ENCODE measurements at regions not wholly inside any gene's neighbourhood (a gene's known extent, or its start where the extent isn't known, plus 50 kb on each side); places are given as distances from the start of the nearest gene placed in this dataset.

GRCh38 chr16:66103211-66103610 is 263.3 kb upstream of the CDH5 start:
- no peaks in the 10 kb centered on the region for H3K9me3 ChIP-seq
- TF ChIP-seq POLR2A (IDR thresholded peaks at IDR 0.05): no peak
- TF ChIP-seq, protein P1, sequence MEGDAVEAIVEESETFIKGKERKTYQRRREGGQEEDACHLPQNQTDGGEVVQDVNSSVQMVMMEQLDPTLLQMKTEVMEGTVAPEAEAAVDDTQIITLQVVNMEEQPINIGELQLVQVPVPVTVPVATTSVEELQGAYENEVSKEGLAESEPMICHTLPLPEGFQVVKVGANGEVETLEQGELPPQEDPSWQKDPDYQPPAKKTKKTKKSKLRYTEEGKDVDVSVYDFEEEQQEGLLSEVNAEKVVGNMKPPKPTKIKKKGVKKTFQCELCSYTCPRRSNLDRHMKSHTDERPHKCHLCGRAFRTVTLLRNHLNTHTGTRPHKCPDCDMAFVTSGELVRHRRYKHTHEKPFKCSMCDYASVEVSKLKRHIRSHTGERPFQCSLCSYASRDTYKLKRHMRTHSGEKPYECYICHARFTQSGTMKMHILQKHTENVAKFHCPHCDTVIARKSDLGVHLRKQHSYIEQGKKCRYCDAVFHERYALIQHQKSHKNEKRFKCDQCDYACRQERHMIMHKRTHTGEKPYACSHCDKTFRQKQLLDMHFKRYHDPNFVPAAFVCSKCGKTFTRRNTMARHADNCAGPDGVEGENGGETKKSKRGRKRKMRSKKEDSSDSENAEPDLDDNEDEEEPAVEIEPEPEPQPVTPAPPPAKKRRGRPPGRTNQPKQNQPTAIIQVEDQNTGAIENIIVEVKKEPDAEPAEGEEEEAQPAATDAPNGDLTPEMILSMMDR (IDR thresholded peaks at IDR 0.05): no peak
- H3K36me3 ChIP-seq: no peaks in the 10 kb centered on the region
- intact Hi-C loops (cut with DNase I; ENCODE audit: low total_unique reads): no loop called here
- no peaks in the 10 kb centered on the region for H3K27me3 ChIP-seq
- H3K4me1 ChIP-seq: no peaks in the 10 kb centered on the region
- H3K27ac ChIP-seq: no peak overlapping the region
- DNase-seq: no peak
- no peak overlapping the region for H3K4me3 ChIP-seq

DNA sequence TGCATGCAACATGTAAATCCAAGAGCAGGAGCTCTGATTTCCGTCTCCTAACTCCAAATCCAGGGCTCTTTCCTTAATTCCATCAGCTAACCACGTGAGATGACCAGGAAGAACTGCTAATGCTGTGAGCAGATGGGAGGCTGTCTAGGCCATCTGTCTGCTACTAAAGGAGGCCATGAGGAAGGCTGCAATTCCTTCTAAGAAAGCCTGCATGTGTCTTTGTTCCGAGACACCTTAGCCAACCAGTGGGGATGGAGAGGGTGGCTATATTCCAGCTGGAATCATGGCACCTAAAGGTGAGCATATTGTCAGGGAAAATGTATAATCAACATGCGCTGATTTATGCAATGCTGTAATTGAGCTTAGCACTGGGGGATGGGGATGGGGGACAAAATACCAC is 267.2 kb upstream of the CDH5 start:
- DNase-seq: no peak
- Histone ChIP-seq H3K4me3 (no peak overlapping the region), H3K4me1 (no peaks in the 10 kb centered on the region), H3K36me3 (no peaks in the 10 kb centered on the region), H3K27ac (no peak overlapping the region), H3K9me3 (no peaks in the 10 kb centered on the region), H3K27me3 (no peaks in the 10 kb centered on the region)
- TF ChIP-seq, protein P1 (IDR thresholded peaks at IDR 0.05): no peak
- TF ChIP-seq POLR2A (IDR thresholded peaks at IDR 0.05): no peak
- intact Hi-C loops (cut with DNase I; ENCODE audit: low total_unique reads): no loop called here

- Histone ChIP-seq H3K36me3 (no peaks in the 10 kb centered on the region), H3K4me3 (no peak overlapping the region), H3K9me3 (no peaks in the 10 kb centered on the region), H3K4me1 (no peaks in the 10 kb centered on the region), H3K27me3 (no peaks in the 10 kb centered on the region), H3K27ac (no peak overlapping the region)
- DNase-seq: no peak
- no peak for TF ChIP-seq POLR2A (IDR thresholded peaks at IDR 0.05)
- TF ChIP-seq, protein P1 (IDR thresholded peaks at IDR 0.05): no peak
- intact Hi-C loops (cut with DNase I; ENCODE audit: low total_unique reads): no loop called here
Measured at GRCh38 chr16:66097751-66098150, 268.7 kb upstream of the CDH5 start.

- TF ChIP-seq POLR2A (IDR thresholded peaks at IDR 0.05): no peak
- TF ChIP-seq, protein P1 (IDR thresholded peaks at IDR 0.05): no peak
- intact Hi-C loops (cut with DNase I; ENCODE audit: low total_unique reads): no loop called here
Measured at GRCh38 chr16:66095676-66096075, 270.8 kb upstream of the CDH5 start.

DNA sequence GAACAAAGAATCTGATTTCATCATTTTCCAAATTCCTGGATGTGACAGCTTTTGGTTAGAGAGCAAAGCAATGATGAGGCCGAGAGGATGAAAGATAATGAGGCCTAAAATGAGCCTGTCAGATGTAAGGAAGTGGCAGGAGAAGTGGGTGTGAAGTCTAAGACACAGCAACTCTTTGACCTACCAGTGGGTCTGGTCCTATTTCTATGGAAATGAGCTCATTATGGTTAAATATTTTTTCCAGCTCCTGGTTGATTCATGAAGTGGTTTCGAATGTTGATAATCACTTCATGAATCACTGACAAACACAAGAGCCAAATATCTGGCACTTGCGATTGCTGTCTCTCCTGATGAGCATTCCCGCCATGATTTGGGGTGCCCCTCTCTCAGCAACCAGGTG is 273.3 kb upstream of the CDH5 start:
- no peak overlapping the region for H3K27ac ChIP-seq
- no peak for DNase-seq
- TF ChIP-seq, protein P1 (IDR thresholded peaks at IDR 0.05): no peak
- TF ChIP-seq POLR2A (IDR thresholded peaks at IDR 0.05): no peak
- H3K4me3 ChIP-seq: no peak overlapping the region
- no peaks in the 10 kb centered on the region for H3K36me3 ChIP-seq
- no peaks in the 10 kb centered on the region for H3K27me3 ChIP-seq
- intact Hi-C loops (cut with DNase I; ENCODE audit: low total_unique reads): no loop called here
- H3K4me1 ChIP-seq: no peaks in the 10 kb centered on the region
- no peaks in the 10 kb centered on the region for H3K9me3 ChIP-seq

More at GRCh38 chr16:66095676-66096075, 270.8 kb upstream of the CDH5 start:
- Histone ChIP-seq H3K36me3 (no peaks in the 10 kb centered on the region), H3K4me3 (no peak overlapping the region), H3K9me3 (no peaks in the 10 kb centered on the region), H3K27ac (no peak overlapping the region), H3K4me1 (no peaks in the 10 kb centered on the region), H3K27me3 (no peaks in the 10 kb centered on the region)
- no peak for DNase-seq

All from uterus (tissue), 3 donors.